OCI-LY3 (cell line): ENCODE measurements at regions not wholly inside any gene's neighbourhood (a gene's known extent, or its start where the extent isn't known, plus 50 kb on each side); places are given as distances from the start of the nearest gene placed in this dataset.

Experiments used
- H2AFZ ChIP-seq: fragments of 200-600, 300-600 bp; shearing (Covaris generic); 2 replicates; pipeline ENCODE4 v1.6.0; 2014; ENCODE audit warnings: antibody characterized with exemption, low read depth, low read length
- H3K27ac ChIP-seq: fragments of 200-600, 300-600 bp; sonication (generic); 2 replicates; pipeline ENCODE4 v1.5.1; 2014; ENCODE audit warnings: mild to moderate bottlenecking, low read length, moderate library complexity, mixed read lengths
- H3K27me3 ChIP-seq: fragments of 200-600, 300-600 bp; sonication (generic); 2 replicates; pipeline ENCODE4 v1.6.1; 2014; ENCODE audit warnings: low read depth, low read length, mixed read lengths
- H3K36me3 ChIP-seq: fragments of 200-600, 300-600 bp; sonication (generic); replicated peaks from 2 replicates; pipeline ENCODE3; 2014; ENCODE audit warnings: low read depth, low read length, mixed read lengths
- H3K4me1 ChIP-seq: fragments of 300-600, 200-600 bp; sonication (generic); 2 replicates; pipeline ENCODE4 v1.6.1; 2014; ENCODE audit warnings: low read length, mixed read lengths
- H3K4me2 ChIP-seq: fragments of 200-600, 300-600 bp; sonication (generic); 2 replicates; pipeline ENCODE4 v1.6.1; 2014; ENCODE audit warnings: low read length, mixed read lengths
- H3K4me3 ChIP-seq: fragments of 300-600, 200-600 bp; sonication (generic); 2 replicates; pipeline ENCODE4 v1.5.1; 2014; ENCODE audit warnings: antibody characterized with exemption, mild to moderate bottlenecking, low read length, moderate library complexity
- H3K79me2 ChIP-seq: fragments of 300-600, 200-600 bp; shearing (Covaris generic); 2 replicates; pipeline ENCODE4 v1.6.1; 2014; ENCODE audit warnings: mild to moderate bottlenecking, low read length, mixed read lengths
- H3K9ac ChIP-seq: fragments of 300-600, 200-600 bp; shearing (Covaris generic); 2 replicates; pipeline ENCODE4 v1.6.0; 2014; ENCODE audit warnings: mild to moderate bottlenecking, low read length, moderate library complexity
- H3K9me3 ChIP-seq: fragments of 200-600, 300-600 bp; shearing (Covaris generic); 2 replicates; pipeline ENCODE4 v1.6.1; 2014; ENCODE audit warnings: low read length, mixed read lengths; ENCODE audit not compliant: insufficient read depth
- H4K20me1 ChIP-seq: fragments of 200-600, 300-600 bp; sonication (generic); 2 replicates; pipeline ENCODE4 v1.6.1; 2016; ENCODE audit warnings: low read length, mixed read lengths; ENCODE audit not compliant: insufficient read depth
- CTCF ChIP-seq: fragments of 200-600, 300-600 bp; sonication (generic); IDR thresholded peaks from 2 replicates; pipeline ENCODE4 v1.5.1; 2014; ENCODE audit warnings: antibody characterized with exemption, low read length, low read depth
- EZH2phosphoT487 ChIP-seq: fragments of 200-600 bp; shearing (Covaris generic); IDR thresholded peaks from 2 replicates; pipeline ENCODE4 v1.6.1; 2018; ENCODE audit warnings: antibody characterized with exemption, mixed run types, low read depth

- Histone ChIP-seq H3K27ac (no peak overlapping the region), H2AFZ (no peak overlapping the region), H3K9ac (no peak overlapping the region), H3K9me3 (no peaks in the 10 kb centered on the region), H3K27me3 (peaks cover 14% of the 10 kb centered on the region), H3K4me3 (no peak overlapping the region), H3K79me2 (no peaks in the 10 kb centered on the region), H4K20me1 (no peaks in the 10 kb centered on the region), H3K4me1 (no peaks in the 10 kb centered on the region), H3K4me2 (no peak overlapping the region), H3K36me3 (no peaks in the 10 kb centered on the region)
- no peak for TF ChIP-seq CTCF
- no peak for TF ChIP-seq EZH2phosphoT487
Observed at GRCh38 chr17:79226037-79226436, 151.4 kb downstream of the ENGASE start.

- no peak overlapping the region for H2AFZ ChIP-seq
- H3K4me3 ChIP-seq: no peak overlapping the region
- H3K36me3 ChIP-seq: no peaks in the 10 kb centered on the region
- TF ChIP-seq EZH2phosphoT487 (no peak), CTCF (no peak)
- no peaks in the 10 kb centered on the region for H3K4me1 ChIP-seq
- no peak overlapping the region for H3K9ac ChIP-seq
- H4K20me1 ChIP-seq: no peaks in the 10 kb centered on the region
- no peak overlapping the region for H3K4me2 ChIP-seq
- no peaks in the 10 kb centered on the region for H3K9me3 ChIP-seq
- no peaks in the 10 kb centered on the region for H3K79me2 ChIP-seq
- H3K27ac ChIP-seq: no peak overlapping the region
- H3K27me3 ChIP-seq: peaks cover 14% of the 10 kb centered on the region
Observed at GRCh38 chr17:79224903-79225302, 150.3 kb downstream of the ENGASE start.

- Histone ChIP-seq H3K36me3 (no peaks in the 10 kb centered on the region), H2AFZ (no peak overlapping the region), H3K4me2 (no peak overlapping the region), H3K27ac (no peak overlapping the region), H4K20me1 (no peaks in the 10 kb centered on the region), H3K4me3 (no peak overlapping the region), H3K9ac (no peak overlapping the region), H3K4me1 (no peaks in the 10 kb centered on the region), H3K27me3 (peaks cover 14% of the 10 kb centered on the region), H3K9me3 (no peaks in the 10 kb centered on the region), H3K79me2 (no peaks in the 10 kb centered on the region)
- no peak for TF ChIP-seq CTCF
Observed at GRCh38 chr17:79224476-79224875, 149.9 kb downstream of the ENGASE start.

- H3K4me2 ChIP-seq: no peak overlapping the region
- H4K20me1 ChIP-seq: no peaks in the 10 kb centered on the region
- H3K79me2 ChIP-seq: no peaks in the 10 kb centered on the region
- TF ChIP-seq EZH2phosphoT487 (no peak), CTCF (no peak)
- peaks cover 14% of the 10 kb centered on the region for H3K27me3 ChIP-seq
- no peaks in the 10 kb centered on the region for H3K4me1 ChIP-seq
- no peaks in the 10 kb centered on the region for H3K36me3 ChIP-seq
- H2AFZ ChIP-seq: no peak overlapping the region
- no peak overlapping the region for H3K4me3 ChIP-seq
- no peak overlapping the region for H3K9ac ChIP-seq
- no peak overlapping the region for H3K27ac ChIP-seq
- H3K9me3 ChIP-seq: no peaks in the 10 kb centered on the region
Observed at GRCh38 chr17:79223953-79224352, 149.3 kb downstream of the ENGASE start.
